Upper lobe of right lung (tissue), 1 donor: ENCODE measurements at regions not wholly inside any gene's neighbourhood (a gene's known extent, or its start where the extent isn't known, plus 50 kb on each side); places are given as distances from the start of the nearest gene placed in this dataset.

ENCODE experiments used
- ATAC-seq: fragments of 200-7000 bp; cut with Tn5 transposase; one replicate; pipeline ENCODE4 v1.9.1; 2020; ENCODE audit warnings: mild to moderate bottlenecking, moderate library complexity
- DNase-seq: peaks from one replicate; pipeline ENCODE4 v3.0.0-alpha.2; 2020
- H3K27ac ChIP-seq: fragments of 200-600 bp; one replicate; pipeline ENCODE4 v1.8.0; 2022
- H3K27me3 ChIP-seq: fragments of 200-600 bp; one replicate; pipeline ENCODE4 v1.8.0; 2022; ENCODE audit warnings: mild to moderate bottlenecking
- H3K36me3 ChIP-seq: fragments of 200-600 bp; one replicate; pipeline ENCODE4 v1.8.0; 2022
- H3K4me1 ChIP-seq: fragments of 200-600 bp; one replicate; pipeline ENCODE4 v1.8.0; 2022
- H3K4me3 ChIP-seq: fragments of 200-600 bp; one replicate; pipeline ENCODE4 v1.8.0; 2022; ENCODE audit warnings: mild to moderate bottlenecking
- H3K9me3 ChIP-seq: fragments of 200-600 bp; one replicate; pipeline ENCODE4 v1.8.0; 2022
- intact Hi-C: fragments of 100-400 bp; cut with DNase I; formaldehyde crosslinking; loops from one replicate; pipeline ENCODE4 v1.11.0; 2022
- TF ChIP-seq, protein P1 (sequence below): fragments of 200-600 bp; IDR thresholded peaks from one replicate; pipeline ENCODE4 v1.8.0; 2022; ENCODE audit warnings: antibody characterized with exemption
- donor health status: DM: no; HTN: yes; CAD: no; lungs with severe emphysema.

- ATAC-seq (no peak), DNase-seq (no peak)
- intact Hi-C loops, result no loop called here
- no peaks in the 10 kb centered on the region for H3K36me3 ChIP-seq
- H3K9me3 ChIP-seq, result no peaks in the 10 kb centered on the region
- H3K27me3 ChIP-seq, result no peaks in the 10 kb centered on the region
- H3K4me3 ChIP-seq, result no peak overlapping the region
- H3K4me1 ChIP-seq, result no peaks in the 10 kb centered on the region
- TF ChIP-seq, protein P1, sequence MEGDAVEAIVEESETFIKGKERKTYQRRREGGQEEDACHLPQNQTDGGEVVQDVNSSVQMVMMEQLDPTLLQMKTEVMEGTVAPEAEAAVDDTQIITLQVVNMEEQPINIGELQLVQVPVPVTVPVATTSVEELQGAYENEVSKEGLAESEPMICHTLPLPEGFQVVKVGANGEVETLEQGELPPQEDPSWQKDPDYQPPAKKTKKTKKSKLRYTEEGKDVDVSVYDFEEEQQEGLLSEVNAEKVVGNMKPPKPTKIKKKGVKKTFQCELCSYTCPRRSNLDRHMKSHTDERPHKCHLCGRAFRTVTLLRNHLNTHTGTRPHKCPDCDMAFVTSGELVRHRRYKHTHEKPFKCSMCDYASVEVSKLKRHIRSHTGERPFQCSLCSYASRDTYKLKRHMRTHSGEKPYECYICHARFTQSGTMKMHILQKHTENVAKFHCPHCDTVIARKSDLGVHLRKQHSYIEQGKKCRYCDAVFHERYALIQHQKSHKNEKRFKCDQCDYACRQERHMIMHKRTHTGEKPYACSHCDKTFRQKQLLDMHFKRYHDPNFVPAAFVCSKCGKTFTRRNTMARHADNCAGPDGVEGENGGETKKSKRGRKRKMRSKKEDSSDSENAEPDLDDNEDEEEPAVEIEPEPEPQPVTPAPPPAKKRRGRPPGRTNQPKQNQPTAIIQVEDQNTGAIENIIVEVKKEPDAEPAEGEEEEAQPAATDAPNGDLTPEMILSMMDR, result no peak
- no peak overlapping the region for H3K27ac ChIP-seq
Observed at GRCh38 chr10:83968052-83968451, 171.3 kb upstream of the GHITM start.

DNA sequence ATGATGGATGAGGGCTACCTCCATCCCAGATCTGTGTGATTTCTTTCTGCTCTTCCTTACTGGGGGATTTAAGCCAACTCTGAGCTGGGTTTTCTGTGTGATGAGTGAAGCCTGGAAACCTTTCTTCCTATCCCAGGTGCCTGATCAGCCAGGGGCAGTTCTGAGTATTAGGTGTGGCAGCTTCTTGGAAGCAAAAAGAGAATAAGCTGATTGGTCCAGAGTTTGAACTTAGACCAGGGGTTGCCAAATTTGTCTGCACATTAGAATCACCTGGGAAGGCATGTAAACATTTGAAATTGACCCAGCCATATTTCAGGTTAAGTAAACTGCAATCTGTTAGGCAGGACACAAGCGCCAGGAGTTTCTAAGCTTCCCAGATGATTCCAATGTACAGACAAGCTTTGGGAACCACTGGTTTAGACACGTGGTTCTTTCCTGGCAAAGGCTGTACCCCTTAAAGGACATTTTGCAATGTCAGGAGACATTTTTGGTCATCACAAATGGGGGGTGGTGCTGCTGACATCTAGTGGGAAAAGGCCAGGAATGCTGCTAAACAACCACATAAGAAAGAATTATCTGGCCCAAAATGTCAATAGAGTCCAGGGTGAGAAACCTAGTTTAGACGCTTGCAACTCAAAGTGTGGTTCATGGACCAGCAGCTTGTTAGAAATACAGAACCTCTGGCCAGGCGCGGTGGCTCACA lies 160.5 kb upstream of the GHITM start:
- DNase-seq (no peak), ATAC-seq (no peak)
- H3K27ac ChIP-seq, result no peak overlapping the region
- H3K4me1 ChIP-seq, result no peaks in the 10 kb centered on the region
- H3K9me3 ChIP-seq, result no peaks in the 10 kb centered on the region
- H3K27me3 ChIP-seq, result no peaks in the 10 kb centered on the region
- intact Hi-C loops, result no loop called here
- H3K4me3 ChIP-seq, result no peak overlapping the region
- H3K36me3 ChIP-seq, result no peaks in the 10 kb centered on the region
- TF ChIP-seq, protein P1, result no peak

DNA sequence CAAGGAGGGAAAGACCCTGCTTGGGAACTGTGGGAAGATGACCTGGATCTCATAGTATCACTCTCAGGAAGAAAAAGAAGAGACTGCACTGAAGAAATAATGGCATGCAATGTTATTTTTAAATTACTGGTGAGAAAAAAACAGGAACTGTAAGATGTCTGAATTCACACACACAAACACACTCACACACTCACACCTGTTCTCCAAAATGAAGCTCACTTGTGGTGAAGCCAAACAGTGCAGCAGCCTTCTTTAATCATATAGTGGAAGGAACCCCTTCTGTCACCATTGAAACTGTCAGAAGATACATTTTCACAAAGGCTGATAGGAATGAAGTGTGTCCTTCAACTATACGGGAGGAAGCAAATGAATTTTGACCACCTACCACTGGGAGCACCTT lies 156.5 kb upstream of the GHITM start:
- Histone ChIP-seq H3K9me3 (no peaks in the 10 kb centered on the region), H3K4me1 (no peaks in the 10 kb centered on the region), H3K4me3 (no peak overlapping the region), H3K27me3 (no peaks in the 10 kb centered on the region), H3K36me3 (no peaks in the 10 kb centered on the region), H3K27ac (no peak overlapping the region)
- intact Hi-C loops, result no loop called here
- DNase-seq, result no peak
- ATAC-seq, result no peak
- TF ChIP-seq, protein P1, result no peak

GRCh38 chr10:83983578-83984255 lies 155.6 kb upstream of the GHITM start:
- DNase-seq (no peak), ATAC-seq (no peak)
- Histone ChIP-seq H3K27ac (no peak overlapping the region), H3K4me3 (no peak overlapping the region), H3K9me3 (no peaks in the 10 kb centered on the region), H3K27me3 (no peaks in the 10 kb centered on the region), H3K4me1 (no peaks in the 10 kb centered on the region), H3K36me3 (no peaks in the 10 kb centered on the region)
- intact Hi-C loops, result no loop called here
- TF ChIP-seq, protein P1, result no peak

GRCh38 chr10:83984256-83984640 lies 155.1 kb upstream of the GHITM start:
- H3K4me3 ChIP-seq, result no peak overlapping the region
- TF ChIP-seq, protein P1, result no peak
- no peaks in the 10 kb centered on the region for H3K9me3 ChIP-seq
- intact Hi-C loops, result no loop called here
- no peak overlapping the region for H3K27ac ChIP-seq
- H3K27me3 ChIP-seq, result no peaks in the 10 kb centered on the region
- no peak for ATAC-seq
- no peak for DNase-seq
- no peaks in the 10 kb centered on the region for H3K4me1 ChIP-seq
- no peaks in the 10 kb centered on the region for H3K36me3 ChIP-seq
